COLO668 (cell line): ENCODE measurements at regions not wholly inside any gene's neighbourhood (a gene's known extent, or its start where the extent isn't known, plus 50 kb on each side); places are given as distances from the start of the nearest gene placed in this dataset.
"Not testable (repeated sequence)": the region's sequence is repeated elsewhere in the genome, so short reads cannot be mapped to it uniquely, and the experiment has no call there.

ENCODE experiments used
- DNase-seq: peaks from one replicate; lab custom pipeline; 2025; ENCODE audit not compliant: unreplicated experiment; lab: John Stamatoyannopoulos, UW

DNA sequence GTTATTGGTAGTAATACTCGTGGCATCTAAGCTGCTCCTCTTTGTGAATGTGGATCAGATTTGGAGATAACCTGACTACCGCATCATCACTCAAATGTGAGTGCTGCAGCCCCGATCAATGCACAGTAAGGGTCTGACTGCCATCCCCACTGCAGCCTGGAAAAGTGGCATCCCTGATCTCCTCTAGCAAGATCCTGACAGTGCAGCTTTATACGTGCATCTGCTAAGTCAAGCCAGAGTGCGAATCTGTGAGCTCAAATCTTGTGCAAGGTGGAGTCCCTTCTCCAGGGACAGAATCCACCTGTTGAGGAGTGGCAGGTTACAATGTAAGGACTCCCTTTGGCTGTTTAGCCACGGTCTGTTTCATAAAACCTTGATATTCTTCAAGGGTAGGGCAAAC lies 215.0 kb upstream of the EXOC2 start:
- DNase-seq, result no peak

DNA sequence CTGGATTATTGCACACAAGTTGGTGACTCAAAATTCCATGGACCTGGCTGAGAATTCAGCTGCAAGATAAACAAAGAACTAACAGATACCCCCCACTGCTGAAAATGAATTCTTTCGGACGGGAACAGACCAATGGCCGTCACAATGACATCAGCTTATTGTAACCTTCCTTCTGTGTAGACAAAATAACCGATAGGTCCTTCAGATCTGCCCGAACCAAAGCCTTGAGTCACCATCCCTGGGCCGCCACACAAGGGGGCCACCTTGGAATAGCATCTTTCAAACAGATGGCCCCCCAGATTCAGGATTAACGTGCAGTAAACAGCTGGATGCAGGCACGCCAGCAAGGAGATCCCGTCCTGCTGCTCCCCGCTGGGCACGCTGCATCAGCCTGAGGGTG lies 214.0 kb upstream of the EXOC2 start:
- no peak for DNase-seq

DNA sequence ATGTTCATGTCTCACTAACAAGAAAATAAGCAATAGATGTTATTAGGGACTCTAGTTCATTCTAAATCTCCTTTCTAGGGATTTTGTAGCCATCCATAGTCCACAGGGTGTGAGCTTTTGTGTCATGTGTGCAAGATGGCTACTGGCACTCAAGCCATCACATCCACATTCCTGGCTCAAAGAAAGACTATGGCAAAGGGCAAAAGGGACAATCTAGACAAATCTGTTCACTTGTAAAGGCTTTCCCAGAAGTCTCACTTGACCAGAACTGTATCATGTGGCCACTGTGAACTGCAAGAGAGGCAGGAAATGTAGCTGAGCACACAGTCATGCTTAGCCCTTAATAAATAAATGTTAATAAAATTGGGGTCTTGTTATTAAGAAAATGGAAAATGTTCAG lies 212.6 kb upstream of the EXOC2 start:
- DNase-seq, result no peak

DNA sequence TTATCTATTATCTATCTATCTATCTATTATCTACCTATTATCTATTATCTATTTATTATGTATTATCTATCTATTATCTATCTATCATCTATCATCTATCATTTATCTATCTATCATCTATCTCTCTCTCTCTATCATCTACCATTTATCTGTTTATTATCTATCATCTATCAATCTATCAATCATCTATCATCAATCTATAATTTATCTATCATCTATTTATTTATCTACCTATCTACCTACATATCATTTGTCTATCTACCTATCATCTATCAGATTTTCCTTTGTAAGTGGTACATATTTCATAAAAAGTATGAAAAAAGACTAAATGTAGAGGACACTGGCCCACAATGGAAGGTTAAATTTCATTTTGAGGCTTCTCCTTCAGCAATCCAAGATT lies 212.1 kb upstream of the EXOC2 start:
- no peak for DNase-seq

DNA sequence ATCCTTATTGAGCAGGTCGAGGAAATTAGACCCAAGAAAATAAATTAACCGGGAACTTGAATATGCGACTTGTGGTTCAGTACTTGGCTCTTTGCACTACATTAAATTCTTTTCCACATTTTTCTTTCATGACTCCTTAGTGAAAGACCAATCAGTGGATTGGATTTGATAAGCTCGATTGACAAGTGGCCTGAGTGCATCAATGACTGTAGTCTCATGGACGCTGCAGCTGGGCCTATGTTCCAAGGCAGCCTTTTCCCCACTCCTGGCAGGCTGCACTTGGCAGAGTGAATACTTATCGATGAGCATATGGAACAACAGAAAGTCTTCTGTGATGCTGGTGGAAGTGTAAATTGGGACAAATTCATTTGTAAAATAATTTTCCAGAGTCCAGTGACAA lies 210.8 kb upstream of the EXOC2 start:
- DNase-seq, result no peak

DNA sequence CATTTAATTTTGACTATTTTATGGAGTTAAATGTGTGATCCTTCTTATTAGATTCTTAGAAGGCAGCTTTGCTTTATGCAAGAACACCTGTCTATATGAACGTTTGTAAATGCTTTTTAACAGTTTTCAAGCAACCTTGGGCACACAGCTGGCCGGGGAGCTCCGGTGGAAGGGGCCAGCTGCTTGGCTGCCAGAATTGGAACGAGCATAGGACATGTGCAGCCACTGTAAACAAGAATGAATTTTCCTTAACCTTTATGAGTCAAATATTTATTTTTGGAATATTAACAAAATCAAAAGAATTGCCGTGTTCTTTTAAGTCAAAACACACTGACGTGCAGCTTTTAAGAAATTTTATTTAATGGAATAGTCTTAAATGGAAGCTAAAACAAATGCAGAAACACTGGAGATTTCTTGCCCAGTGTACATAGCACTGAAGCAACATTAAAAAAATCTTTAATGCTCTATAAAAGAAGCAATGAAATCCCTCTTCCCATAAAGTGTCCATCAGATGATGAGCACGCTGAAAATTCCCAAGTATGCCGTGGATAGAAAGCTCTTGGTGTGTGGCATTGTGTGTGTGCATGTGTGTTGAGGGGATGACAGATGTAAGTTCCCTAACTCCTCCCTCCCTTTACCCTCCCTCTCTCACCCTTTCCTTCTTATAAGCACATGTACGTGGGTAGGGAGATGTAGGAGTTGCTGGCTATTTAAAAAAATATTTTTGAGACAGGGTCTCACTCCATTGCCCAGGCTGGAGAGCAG lies 208.9 kb upstream of the EXOC2 start:
- no peak for DNase-seq

DNA sequence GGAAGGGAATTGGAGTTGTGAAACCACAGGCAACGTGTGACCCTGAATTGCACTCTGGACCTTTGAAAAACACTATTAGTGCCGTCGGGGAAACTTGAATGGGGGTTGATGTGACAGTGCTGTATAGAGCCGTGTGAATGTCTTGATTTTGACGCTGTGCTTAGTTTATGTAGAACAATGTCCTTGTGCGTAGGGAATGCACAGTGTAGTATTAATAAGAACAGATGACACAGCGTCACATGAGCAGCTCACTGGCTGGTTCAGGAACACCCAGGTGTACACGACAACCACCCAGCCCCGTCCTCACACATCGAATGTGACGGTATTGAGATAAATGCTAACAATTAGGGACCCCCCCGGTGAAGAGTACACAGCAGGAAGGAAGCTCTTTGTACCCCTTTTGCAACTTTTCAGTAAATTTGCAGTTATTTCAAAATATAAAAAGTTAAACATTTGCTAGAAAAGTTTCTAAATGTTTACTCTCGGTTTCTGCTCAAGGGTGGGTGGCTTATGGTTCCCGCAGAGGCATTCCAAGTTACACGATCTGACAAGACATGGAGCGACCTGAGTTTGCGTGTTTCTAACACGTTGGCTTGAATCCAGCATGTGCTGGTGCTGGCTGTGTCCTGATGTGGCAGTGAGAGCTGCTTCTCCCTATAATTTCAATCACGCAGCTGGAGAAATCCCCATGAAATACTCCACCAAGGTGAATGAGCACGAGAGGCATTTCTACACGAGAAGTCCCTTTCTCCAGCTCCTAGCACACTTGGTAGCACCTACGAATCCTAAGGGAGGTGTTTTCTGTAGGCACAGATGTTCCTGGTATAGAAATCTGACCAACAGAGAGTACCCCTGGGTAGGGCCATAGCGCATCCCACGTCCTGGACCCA lies 208.0 kb upstream of the EXOC2 start:
- DNase-seq, result no peak

DNA sequence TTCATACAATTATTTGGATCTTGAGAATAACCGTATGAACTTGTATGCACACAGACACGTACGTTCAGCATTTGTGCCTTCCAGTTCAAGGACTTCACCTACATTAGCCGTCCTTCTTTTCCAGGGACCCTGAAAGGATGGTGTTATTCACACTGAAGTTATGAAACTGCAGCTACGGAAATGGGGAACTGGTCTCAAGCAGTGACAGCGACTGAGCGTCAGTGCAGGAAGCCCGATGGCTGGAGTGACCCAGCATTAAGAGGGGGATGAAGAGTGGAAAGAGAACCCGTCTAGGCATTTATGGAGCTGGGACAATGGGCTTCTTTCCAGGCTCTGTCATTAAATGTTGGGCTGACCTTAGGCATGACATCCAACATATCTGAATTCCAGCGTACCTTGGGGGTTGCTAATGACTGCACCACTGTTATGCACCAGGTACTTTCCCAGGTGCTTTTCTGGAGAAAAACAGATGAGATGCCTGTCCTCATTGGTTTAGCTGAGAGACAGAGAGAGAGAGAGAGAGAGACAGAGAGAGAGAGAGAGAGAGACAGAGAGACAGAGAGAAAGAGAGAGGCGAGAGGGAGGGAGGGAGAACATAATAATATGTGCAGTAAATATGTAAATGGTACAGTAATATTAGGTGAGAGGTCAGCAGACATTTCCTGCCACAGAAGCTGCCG lies 204.7 kb upstream of the EXOC2 start:
- DNase-seq, result no peak

DNA sequence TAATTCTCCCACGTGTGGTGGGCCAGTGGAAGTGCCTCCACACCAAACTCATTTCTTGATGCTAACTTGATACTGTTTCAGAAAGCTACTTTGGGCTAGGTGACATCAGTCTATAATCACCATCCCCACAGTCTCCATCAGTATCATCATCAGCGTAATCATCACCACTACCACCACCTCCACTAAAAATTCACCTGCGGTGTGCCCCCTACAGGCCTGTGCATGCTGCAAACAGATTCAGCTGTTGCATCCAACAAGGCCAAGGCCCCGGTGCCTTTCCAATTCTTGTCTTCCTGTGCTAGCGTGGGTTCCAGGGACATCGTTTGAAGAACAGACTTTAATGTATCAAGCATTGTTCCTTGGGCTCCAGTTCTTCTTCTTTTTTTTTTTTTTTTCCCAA lies 201.3 kb upstream of the EXOC2 start:
- no peak for DNase-seq

DNA sequence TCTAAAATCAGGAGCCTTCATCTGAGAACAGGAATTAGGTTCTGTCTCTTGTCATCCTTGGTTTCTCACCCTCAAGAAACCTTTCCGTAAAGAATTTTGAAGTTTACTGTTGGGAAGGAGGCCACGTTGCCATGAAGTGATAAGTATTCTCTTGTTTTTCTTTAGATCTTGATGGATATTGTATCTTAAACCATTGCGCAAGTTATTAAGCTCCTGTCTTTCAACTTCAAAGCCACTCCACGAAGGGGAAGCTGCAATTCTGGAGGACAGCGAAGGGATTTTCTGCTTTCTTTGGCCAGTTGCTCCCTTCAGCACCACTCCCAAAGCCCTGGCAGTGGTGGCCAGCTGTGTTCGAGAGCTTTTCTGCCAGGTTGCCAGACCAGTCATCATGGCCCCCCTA lies 198.1 kb upstream of the EXOC2 start:
- no peak for DNase-seq

DNA sequence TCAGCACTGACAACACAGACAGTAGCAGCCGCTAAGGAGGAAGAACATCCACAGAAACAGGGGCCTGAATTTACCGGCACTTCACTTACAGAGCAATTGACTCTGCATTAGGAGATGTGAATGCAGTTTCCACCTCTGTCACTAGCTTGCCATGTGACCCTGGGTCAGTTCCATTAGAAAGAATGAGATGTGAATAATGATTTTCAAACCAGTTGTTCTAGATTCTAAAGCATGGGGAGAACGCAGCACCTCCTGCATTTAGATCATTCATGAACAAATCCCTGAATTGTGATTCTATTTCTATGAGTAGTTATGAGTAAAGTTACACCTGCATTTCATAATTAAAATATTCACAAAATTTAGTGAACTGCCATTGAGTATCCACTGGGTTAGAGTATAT lies 197.3 kb upstream of the EXOC2 start:
- no peak for DNase-seq

DNA sequence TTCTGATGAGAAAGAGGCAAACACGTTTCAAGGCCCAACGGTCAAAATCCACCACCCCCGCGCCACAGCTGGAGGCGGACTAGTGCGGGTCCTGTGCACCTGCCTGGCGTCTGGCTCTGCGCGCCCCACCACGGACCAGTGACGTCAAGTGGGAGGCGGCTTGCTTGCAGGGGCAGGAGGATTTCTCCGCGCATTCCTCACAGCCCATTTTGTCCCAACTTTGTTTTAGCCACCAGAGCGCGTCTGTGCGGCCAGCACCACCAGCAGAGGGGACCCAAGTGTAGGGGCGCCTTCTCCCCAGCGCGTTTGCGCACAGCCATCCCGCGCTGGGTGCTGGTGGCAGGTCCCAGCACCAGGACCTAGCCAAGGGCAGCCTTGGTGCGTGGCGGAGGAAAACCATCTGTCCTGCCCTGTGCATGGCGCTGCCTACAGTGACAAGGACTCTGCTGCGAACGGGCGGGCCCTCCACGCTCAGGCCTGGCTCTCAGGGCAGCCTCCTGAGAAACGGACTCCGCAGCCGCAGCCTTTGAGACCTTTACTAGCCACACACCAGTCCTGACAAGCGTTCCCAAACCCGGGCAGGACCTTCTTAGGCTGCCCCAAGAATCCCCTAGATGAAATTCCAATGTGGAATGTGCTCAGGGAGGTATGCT lies 194.8 kb upstream of the EXOC2 start:
- no peak for DNase-seq

DNA sequence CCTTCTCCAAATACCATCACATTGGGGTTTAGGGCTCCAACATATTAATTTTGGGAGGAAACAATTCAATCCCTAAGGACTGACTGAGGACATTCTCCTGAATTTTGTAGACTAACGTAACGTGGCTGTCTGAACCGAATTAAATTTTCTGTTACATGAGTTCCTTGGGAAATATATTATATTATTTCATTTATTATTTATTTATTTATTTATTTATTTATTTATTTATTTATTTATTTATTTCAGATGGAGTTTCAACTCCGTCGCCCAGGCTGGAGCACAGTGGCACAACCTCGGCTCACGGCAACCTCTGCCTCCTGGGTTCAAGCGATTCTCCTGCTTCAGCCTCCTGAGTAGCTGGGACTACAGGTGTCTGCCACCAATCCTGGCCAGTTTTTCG lies 193.2 kb upstream of the EXOC2 start:
- not testable (repeated sequence) for DNase-seq

DNA sequence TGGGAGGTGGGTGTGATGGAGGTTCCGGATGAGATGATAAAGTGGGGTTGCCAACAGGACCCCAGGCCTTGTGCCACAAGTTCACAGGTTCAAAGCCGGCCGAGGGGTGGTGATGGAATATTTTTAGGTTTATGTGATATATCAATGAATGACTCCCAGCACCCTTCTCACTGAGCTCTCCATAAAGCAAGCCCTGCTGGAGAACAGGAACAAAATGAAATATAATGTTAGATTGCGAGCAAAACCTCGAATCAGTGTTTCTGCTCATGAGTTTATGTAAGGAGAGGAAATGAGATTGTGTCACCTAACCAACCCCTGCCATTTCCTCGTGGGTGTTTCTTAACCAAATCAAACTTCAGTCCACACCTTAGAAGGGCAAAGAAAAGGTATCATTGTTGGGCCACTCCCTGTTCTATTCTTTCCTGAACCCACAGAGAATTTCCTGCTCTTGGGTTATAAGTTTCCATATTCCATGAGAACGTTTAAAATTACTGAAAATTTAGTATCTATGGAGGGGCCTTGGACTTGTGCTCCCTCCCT lies 192.2 kb upstream of the EXOC2 start:
- DNase-seq, result no peak

DNA sequence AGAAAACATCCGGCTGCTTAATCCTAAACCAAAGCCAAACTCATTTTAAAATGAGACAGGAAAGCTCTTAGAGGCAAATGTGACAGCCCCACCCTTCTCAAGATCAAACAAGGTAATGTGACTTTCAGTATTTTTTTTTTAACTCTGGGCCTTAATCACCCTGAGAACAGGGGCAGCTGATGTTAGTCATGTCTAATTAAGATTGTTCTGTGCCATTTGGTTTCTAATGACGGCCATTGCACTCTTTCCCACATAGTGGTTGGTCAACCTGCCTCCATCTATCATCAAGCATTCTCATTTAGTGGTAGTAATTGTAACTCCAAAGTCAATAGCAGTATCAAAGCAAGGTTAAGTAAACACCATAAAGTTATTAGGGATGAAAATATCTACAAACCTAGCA lies 191.6 kb upstream of the EXOC2 start:
- DNase-seq, result no peak

DNA sequence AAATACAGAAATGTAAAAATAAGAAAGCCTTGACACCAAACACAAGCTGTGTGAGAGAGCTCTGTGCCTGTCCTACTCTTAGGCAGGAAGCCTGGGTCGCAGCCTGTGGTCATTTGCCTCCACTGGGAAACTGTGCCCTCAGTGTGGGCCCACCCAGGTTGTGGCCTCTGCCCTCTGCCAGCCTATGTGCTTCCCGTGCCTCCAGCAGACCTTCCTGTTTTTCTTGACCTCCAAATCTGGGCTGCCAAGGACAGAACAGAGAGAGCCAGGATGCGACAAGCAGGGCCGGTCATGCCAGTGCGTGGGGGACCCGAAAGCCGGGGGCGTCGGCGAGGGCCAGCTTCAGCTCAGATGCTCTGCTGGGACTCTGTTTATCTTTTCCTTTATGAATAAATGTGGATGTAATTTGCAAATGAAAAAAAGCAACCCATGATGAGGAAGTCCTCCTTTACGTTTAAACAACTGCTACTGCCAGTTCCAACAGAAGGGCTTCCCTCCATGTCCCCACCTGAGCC lies 189.2 kb upstream of the EXOC2 start:
- DNase-seq, result no peak

DNA sequence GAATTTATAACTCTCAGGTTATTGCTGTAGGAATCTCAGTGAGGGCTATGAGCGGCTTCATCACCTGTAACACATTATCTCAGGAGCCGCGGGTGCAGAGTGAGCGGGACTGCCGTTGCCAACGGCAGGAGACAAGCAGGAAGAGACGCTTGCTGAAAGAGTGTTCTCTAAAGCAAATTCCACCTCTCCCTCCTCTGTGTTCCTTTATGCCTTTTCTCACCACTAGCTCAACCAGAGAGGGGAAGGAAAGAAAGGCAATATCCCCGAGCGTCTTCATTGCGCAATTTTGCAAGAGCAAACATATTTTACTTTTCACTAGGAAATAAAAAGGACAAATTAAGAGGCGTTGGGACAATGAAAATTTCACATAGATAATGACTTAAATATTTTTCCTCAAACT lies 185.2 kb upstream of the EXOC2 start:
- DNase-seq, result no peak

DNA sequence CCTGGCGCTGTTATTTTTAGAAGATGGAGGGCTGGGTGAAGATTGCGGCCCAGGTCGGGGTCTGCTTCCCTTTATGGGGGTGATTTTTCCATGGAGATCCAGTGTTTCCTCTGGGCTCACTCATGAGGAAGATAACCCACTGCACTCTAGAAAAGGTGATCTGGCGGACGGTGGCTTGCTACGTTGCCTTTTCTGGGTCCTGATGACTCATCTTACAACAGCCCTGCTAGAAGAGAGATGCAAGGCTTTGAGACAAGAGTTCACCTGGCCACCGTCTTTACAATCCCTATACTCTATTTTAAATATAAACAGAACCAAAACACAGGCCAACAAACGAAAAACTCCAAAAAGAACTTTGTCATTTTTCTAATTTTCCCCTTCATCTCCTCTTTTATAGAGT lies 182.1 kb upstream of the EXOC2 start:
- no peak for DNase-seq

DNA sequence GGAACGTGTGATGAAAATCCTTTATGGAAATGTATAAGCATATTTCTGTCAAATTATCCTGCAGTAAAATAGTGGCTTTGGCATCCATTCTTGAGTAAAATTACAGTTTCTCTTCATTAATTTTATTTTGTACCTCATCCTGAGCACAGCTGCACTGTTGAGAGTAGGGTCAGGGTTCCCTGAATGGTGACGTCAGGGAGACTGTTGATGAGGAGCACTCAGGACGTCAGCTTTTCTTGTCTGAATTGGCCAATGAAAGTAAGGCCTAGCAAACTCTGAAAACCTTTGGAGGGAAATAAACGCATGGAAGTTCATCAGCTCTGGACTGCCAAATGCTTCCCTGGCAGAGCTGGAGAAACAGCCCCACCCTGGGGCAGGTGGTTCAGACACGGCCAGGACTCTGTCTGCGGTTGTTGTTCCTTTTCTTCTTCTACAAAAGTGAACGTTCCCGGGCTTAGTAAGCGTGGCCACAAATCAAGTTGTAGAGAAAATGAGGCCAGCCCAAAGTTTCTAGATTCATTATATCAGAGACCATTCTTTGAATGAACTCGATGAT lies 179.7 kb upstream of the EXOC2 start:
- no peak for DNase-seq

DNA sequence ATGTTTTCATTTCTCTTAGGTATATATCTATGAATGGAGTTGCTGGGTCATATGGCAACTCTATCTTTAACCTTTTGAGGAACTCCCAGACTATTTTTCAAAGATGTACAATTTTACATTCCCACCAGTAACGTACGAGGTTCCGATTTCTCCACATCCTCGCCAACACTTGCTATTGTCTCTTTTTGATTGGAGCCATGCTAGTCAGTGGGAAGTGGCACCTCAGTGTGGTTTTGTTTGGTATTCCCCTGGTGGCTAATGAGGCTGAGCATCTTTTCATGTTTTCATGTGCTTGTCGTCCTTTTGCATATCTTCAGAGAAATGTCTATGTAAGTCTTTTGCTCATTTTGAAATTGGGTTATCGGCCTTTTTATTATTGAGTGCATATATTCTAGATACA lies 178.6 kb upstream of the EXOC2 start:
- no peak for DNase-seq

DNA sequence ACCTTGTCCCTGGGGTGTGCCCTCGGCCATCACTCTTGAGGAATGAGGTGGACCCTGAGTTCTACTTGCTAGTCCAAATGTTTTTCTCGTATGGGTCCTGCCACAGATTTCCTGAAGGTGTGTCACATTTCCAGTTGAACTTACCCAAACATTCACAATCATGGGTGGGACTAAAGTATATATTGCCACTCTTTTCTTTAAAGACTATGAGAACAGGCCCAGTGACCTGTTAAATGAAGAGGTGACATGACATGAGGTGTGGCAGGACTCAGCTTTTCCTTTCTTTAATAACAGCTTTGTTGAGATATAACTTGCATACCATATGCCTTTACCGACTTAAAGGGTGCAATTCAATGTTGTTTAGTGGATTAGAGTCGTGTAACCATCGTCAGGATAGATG lies 177.2 kb upstream of the EXOC2 start:
- DNase-seq, result no peak
